WERI-Rb-1 (cell line): ENCODE measurements at regions not wholly inside any gene's neighbourhood (a gene's known extent, or its start where the extent isn't known, plus 50 kb on each side); places are given as distances from the start of the nearest gene placed in this dataset.
"Not testable (repeated sequence)": the region's sequence is repeated elsewhere in the genome, so short reads cannot be mapped to it uniquely, and the experiment has no call there.

Experiments used
- DNase-seq: peaks from one replicate; pipeline ENCODE4 v3.0.0-alpha.2; 2020
- H3K27ac ChIP-seq: fragments of 250-450 bp; sonication (Bioruptor Pico); 2 replicates; pipeline ENCODE4 v1.5.1; 2020; ENCODE audit warnings: mild to moderate bottlenecking, moderate library complexity
- H3K27me3 ChIP-seq: fragments of 250-450 bp; sonication (Bioruptor Pico); 2 replicates; pipeline ENCODE4 v1.5.1; 2021; ENCODE audit warnings: mild to moderate bottlenecking, low read depth, moderate library complexity; ENCODE audit not compliant: insufficient read depth, severe bottlenecking
- H3K36me3 ChIP-seq: fragments of 250-450 bp; sonication (Bioruptor Pico); 2 replicates; pipeline ENCODE4 v1.5.1; 2020; ENCODE audit warnings: mild to moderate bottlenecking, moderate library complexity
- H3K4me3 ChIP-seq: 2 replicates; pipeline ENCODE4 v1.5.1; 2011; ENCODE audit warnings: low read depth, mild to moderate bottlenecking, control low read depth, low read length
- H3K9me3 ChIP-seq: fragments of 250-450 bp; sonication (Bioruptor Pico); 2 replicates; pipeline ENCODE4 v1.5.1; 2021; ENCODE audit warnings: mild to moderate bottlenecking, moderate library complexity; ENCODE audit not compliant: severe bottlenecking
- CTCF ChIP-seq: IDR thresholded peaks from 2 replicates; pipeline ENCODE4 v1.5.1; 2011; ENCODE audit warnings: low read depth, mild to moderate bottlenecking, control low read depth, inconsistent platforms, low read length

DNA sequence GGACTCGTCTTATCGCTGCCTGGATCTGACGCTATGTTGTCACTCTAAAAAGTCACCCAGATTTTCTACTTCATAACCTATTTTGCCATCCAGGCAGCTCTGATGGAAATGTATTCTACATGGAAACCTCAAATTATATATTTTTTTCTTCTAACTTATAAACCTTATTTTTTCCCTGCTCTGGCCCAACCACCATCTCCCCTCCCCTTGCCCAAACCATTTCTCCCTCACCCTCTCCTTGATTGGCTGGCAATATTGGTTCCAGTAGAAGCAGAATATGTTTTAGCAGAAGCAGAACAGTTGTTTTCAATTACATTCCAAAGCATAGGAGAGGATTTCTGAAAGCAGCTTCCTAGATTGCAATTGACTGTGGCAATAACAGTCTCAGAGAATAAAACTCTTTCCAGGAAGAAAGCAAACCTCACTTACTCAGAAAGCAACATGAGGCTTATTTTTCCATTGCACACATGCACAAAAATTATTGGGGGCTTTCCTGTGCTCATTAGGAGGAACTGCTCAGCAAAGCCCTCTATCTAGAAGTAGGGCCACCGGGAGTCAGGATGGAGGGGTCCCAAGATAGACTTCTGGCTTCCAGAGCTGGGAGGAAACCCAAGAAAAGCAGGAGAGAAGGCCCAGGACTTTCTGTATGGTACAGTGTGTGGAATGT, 191.8 kb downstream of the ESM1 start:
- no peak for DNase-seq
- no peak overlapping the region for H3K4me3 ChIP-seq
- no peaks in the 10 kb centered on the region for H3K9me3 ChIP-seq
- no peaks in the 10 kb centered on the region for H3K36me3 ChIP-seq
- no peaks in the 10 kb centered on the region for H3K27me3 ChIP-seq
- H3K27ac ChIP-seq, result no peak overlapping the region
- no peak for TF ChIP-seq CTCF

DNA sequence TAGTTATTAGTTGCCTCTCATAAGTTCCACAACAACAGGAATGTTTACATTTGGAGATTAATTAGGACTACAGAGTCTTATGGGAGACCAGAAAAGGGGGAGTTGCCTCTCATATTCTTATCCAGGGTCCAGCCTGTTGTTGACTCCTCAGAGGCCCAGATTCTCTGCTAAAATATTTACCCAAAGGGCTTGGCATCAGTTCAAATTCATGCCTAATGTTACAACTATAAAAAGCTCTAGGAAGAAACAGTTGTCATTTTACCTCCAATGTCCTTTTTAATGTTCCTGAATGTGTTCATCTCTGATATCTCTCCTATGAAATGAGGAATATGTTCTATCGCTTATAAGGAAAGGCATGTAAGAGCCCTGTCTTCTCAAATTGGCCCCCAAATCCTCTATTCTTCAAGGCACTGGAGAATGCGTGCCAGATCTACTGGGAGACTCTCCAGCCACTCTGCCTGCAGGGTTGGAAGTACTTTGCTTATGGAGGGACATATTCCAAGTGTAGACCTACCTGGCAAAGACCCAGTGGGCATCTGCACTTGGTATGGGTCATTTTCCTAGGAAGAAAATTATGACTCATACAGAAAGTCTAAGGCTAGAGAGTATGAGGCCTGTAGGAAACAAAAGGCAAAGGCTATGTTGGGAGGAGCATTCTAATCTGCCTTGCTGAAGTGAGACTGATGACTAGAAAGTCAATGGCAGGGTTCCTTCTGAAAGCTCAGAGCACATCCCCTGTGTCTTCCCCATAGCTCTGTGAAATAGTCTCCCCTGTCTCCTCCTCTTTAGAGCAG, 192.6 kb downstream of the ESM1 start:
- H3K27me3 ChIP-seq, result no peaks in the 10 kb centered on the region
- no peaks in the 10 kb centered on the region for H3K36me3 ChIP-seq
- TF ChIP-seq CTCF, result no peak
- H3K9me3 ChIP-seq, result peaks cover 2% of the 10 kb centered on the region
- no peak for DNase-seq
- no peak overlapping the region for H3K4me3 ChIP-seq
- no peak overlapping the region for H3K27ac ChIP-seq

- H3K27me3 ChIP-seq, H3K9me3 ChIP-seq, H3K36me3 ChIP-seq, H3K4me3 ChIP-seq, H3K27ac ChIP-seq, DNase-seq: not testable (repeated sequence)
Observed at GRCh38 chr5:54787910-54788309, 197.5 kb downstream of the ESM1 start.

GRCh38 chr5:54785729-54786591, 199.4 kb downstream of the ESM1 start:
- H3K27me3 ChIP-seq, result no peaks in the 10 kb centered on the region
- H3K4me3 ChIP-seq, result no peak overlapping the region
- peaks cover 2% of the 10 kb centered on the region for H3K9me3 ChIP-seq
- H3K27ac ChIP-seq, result no peak overlapping the region
- DNase-seq, result no peak
- H3K36me3 ChIP-seq, result no peaks in the 10 kb centered on the region
- TF ChIP-seq CTCF, result no peak

DNA sequence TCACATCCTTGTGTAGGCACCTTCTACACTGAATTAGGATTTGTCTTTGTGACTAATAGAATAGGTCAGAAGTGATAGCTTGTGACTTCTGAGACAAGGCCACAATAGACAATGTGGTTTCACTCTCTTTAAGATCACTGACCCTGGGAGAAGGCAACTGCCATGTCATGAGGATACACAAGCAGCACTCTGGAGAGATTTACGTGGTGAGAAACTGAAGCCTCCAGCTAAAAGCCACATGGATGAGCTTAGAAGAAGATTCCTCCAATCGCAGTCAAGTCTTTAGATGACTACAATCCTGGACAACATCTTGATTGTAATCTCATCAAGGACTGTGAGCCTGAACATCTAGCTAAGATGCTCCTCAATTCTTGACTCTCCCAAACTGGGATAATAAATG, 206.6 kb downstream of the ESM1 start:
- no peaks in the 10 kb centered on the region for H3K27me3 ChIP-seq
- no peak overlapping the region for H3K4me3 ChIP-seq
- no peaks in the 10 kb centered on the region for H3K9me3 ChIP-seq
- no peak for DNase-seq
- TF ChIP-seq CTCF, result no peak
- no peak overlapping the region for H3K27ac ChIP-seq
- H3K36me3 ChIP-seq, result no peaks in the 10 kb centered on the region

DNA sequence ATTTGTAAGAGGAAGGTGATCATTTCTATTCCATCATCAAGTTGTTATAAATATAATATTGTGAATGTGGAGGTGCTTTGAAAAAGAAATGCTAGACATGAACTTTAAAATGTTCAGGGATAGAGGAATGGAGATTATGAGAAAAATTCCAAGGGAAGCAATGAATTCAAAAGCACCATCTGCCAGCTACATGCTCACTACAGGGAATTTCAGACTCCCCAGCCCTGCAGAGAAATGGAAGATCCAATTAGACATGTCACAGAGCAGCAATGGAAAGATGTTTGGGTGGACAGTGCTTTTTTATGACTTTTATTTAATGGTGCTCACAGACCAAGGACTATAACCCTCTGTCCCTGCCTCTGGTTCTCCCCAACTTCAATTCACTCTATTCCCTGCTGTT, 209.7 kb downstream of the ESM1 start:
- H3K27me3 ChIP-seq, result no peaks in the 10 kb centered on the region
- H3K36me3 ChIP-seq, result no peaks in the 10 kb centered on the region
- no peak overlapping the region for H3K27ac ChIP-seq
- no peak for TF ChIP-seq CTCF
- DNase-seq, result no peak
- no peaks in the 10 kb centered on the region for H3K9me3 ChIP-seq
- H3K4me3 ChIP-seq, result no peak overlapping the region
